Naive thymus-derived CD4-positive, alpha-beta T cell (primary cell): ENCODE measurements at regions not wholly inside any gene's neighbourhood (a gene's known extent, or its start where the extent isn't known, plus 50 kb on each side); places are given as distances from the start of the nearest gene placed in this dataset.
"Not testable (repeated sequence)": the region's sequence is repeated elsewhere in the genome, so short reads cannot be mapped to it uniquely, and the experiment has no call there.

Experiments
- ATAC-seq: fragments of 150-1000 bp; cut with Tn5 transposase; 2 replicates; pipeline ENCODE4 v1.10.0; 2021; ENCODE audit warnings: mild to moderate bottlenecking, moderate library complexity
- CTCF ChIA-PET: fragments of 350-600 bp; sonication (Branson Sonifier 250); formaldehyde crosslinking; loops from one replicate; lab custom pipeline; 2021; ENCODE audit warnings: antibody characterized with exemption; lab: Charles Lee
- POLR2A ChIA-PET: fragments of 350-600 bp; sonication (Branson Sonifier 250); formaldehyde crosslinking; loops from one replicate; lab custom pipeline; 2021; ENCODE audit warnings: antibody characterized with exemption, inconsistent platforms; lab: Charles Lee
- DNase-seq, 9 donors: peaks; one replicate each; pipeline versions ENCODE4 v3.0.0 to v3.0.0-alpha.2; 2020 to 2022; ENCODE audit warnings: mixed read lengths in 1 of 9
- H3K27ac ChIP-seq: one replicate; pipeline ENCODE4 v1.7.0; 2013; ENCODE audit warnings: mild to moderate bottlenecking, low read depth, low read length, moderate library complexity
- H3K27me3 ChIP-seq, 2 donors: one replicate each; pipeline ENCODE4 v1.7.0; 2013; ENCODE audit warnings: low read length in 2 of 2, mild to moderate bottlenecking in 2 of 2, moderate library complexity in 2 of 2; ENCODE audit not compliant: control insufficient read depth in 2 of 2, insufficient read depth in 2 of 2
- H3K36me3 ChIP-seq, 3 experiments: 1 replicate in 2 of 3; 2 replicates in 1 of 3; pipeline ENCODE4 v1.7.0; 2013; ENCODE audit warnings: low read length in 3 of 3, mild to moderate bottlenecking in 3 of 3, moderate library complexity in 1 of 3; ENCODE audit not compliant: insufficient read depth in 3 of 3, control insufficient read depth in 2 of 3
- H3K4me1 ChIP-seq, 2 donors: one replicate each; pipeline ENCODE4 v1.7.0; 2013; ENCODE audit warnings: low read length in 2 of 2, mild to moderate bottlenecking in 2 of 2, moderate library complexity in 1 of 2; ENCODE audit not compliant: control insufficient read depth in 2 of 2, insufficient read depth in 2 of 2
- H3K4me3 ChIP-seq: 2 replicates; pipeline ENCODE4 v1.7.0; 2013; ENCODE audit warnings: mild to moderate bottlenecking, low read length
- H3K9me3 ChIP-seq, 3 experiments: 1 replicate in 2 of 3; 2 replicates in 1 of 3; pipeline ENCODE4 v1.7.0; 2013; ENCODE audit warnings: low read length in 3 of 3; ENCODE audit not compliant: control insufficient read depth in 2 of 3
- H3K27ac Mint-ChIP-seq, 9 donors: one replicate each; pipeline ENCODE4 v1.8.0; 2020 to 2022; ENCODE audit warnings: mixed read lengths in 9 of 9, mild to moderate bottlenecking in 8 of 9, moderate library complexity in 5 of 9, inconsistent platforms in 2 of 9
- H3K27me3 Mint-ChIP-seq, 5 donors: one replicate each; pipeline ENCODE4 v1.8.0; 2021 to 2022; ENCODE audit warnings: mixed read lengths in 5 of 5, mild to moderate bottlenecking in 1 of 5
- H3K36me3 Mint-ChIP-seq, 5 donors: one replicate each; pipeline ENCODE4 v1.8.0; 2020 to 2022; ENCODE audit warnings: mixed read lengths in 5 of 5, mild to moderate bottlenecking in 3 of 5, inconsistent platforms in 1 of 5
- H3K4me1 Mint-ChIP-seq, 7 donors: one replicate each; pipeline ENCODE4 v1.8.0; 2020 to 2022; ENCODE audit warnings: mixed read lengths in 7 of 7, mild to moderate bottlenecking in 3 of 7, inconsistent platforms in 1 of 7
- H3K4me3 Mint-ChIP-seq, 10 donors: one replicate each; pipeline ENCODE4 v1.8.0; 2020 to 2022; ENCODE audit warnings: mild to moderate bottlenecking in 10 of 10, mixed read lengths in 10 of 10, moderate library complexity in 6 of 10, inconsistent platforms in 2 of 10
- H3K9me3 Mint-ChIP-seq, 11 donors: one replicate each; pipeline ENCODE4 v1.8.0; 2020 to 2022; ENCODE audit warnings: mixed read lengths in 11 of 11, mild to moderate bottlenecking in 4 of 11, inconsistent platforms in 1 of 11, moderate library complexity in 1 of 11
- intact Hi-C, 2 donors: fragments of 100-400 bp; cut with micrococcal nuclease; formaldehyde crosslinking; loops; one replicate each; pipeline ENCODE4 v1.15.1; 2023

DNA sequence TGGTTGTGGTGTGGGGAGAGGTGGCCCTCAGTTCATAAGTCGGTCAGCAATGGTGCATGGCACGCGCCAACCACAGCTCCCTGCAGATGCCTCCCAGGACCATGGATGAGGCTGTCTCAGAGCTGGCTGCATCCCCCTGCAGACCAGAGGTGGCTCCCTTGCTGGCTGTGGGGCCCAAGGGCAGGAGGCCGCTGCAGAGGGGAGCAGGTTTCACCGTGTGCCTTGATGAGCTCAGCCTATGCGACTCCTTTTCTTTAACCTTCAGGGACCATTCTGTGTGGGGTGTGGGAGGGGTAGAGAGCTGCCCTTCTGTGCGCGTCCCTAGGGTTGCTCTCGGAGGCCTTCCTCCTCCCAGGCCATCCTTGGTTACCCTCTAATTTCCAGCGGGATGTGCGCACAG is 152.4 kb downstream of the ACTR3B start:
- H3K4me1 Mint-ChIP-seq = no peaks in the 10 kb centered on the region
- H3K27ac Mint-ChIP-seq = no peak overlapping the region
- no peak overlapping the region for H3K4me3 Mint-ChIP-seq
- Histone ChIP-seq H3K9me3 (no peaks in the 10 kb centered on the region), H3K27ac (no peak overlapping the region), H3K4me3 (no peak overlapping the region), H3K27me3 (no peaks in the 10 kb centered on the region), H3K4me1 (no peaks in the 10 kb centered on the region), H3K36me3 (no peaks in the 10 kb centered on the region)
- CTCF ChIA-PET = no interaction called here
- no peaks in the 10 kb centered on the region for H3K9me3 Mint-ChIP-seq
- H3K36me3 Mint-ChIP-seq = no peaks in the 10 kb centered on the region
- ATAC-seq = no peak
- POLR2A ChIA-PET = no interaction called here
- intact Hi-C loops = no loop called here
- H3K27me3 Mint-ChIP-seq = no peaks in the 10 kb centered on the region
- DNase-seq = no peak

GRCh38 chr7:152912511-152912910 is 153.0 kb downstream of the ACTR3B start:
- H3K4me1 ChIP-seq = no peaks in the 10 kb centered on the region
- no peak overlapping the region for H3K4me3 ChIP-seq
- POLR2A ChIA-PET = no interaction called here
- ATAC-seq = peak; percentile 22
- Mint-ChIP-seq H3K27me3 (no peaks in the 10 kb centered on the region), H3K9me3 (no peaks in the 10 kb centered on the region), H3K27ac (no peak overlapping the region), H3K4me1 (no peaks in the 10 kb centered on the region), H3K36me3 (no peaks in the 10 kb centered on the region), H3K4me3 (no peak overlapping the region)
- no peaks in the 10 kb centered on the region for H3K9me3 ChIP-seq
- CTCF ChIA-PET = no interaction called here
- no peaks in the 10 kb centered on the region for H3K36me3 ChIP-seq
- no peak for DNase-seq
- H3K27ac ChIP-seq = no peak overlapping the region
- intact Hi-C loops = no loop called here
- H3K27me3 ChIP-seq = no peaks in the 10 kb centered on the region

DNA sequence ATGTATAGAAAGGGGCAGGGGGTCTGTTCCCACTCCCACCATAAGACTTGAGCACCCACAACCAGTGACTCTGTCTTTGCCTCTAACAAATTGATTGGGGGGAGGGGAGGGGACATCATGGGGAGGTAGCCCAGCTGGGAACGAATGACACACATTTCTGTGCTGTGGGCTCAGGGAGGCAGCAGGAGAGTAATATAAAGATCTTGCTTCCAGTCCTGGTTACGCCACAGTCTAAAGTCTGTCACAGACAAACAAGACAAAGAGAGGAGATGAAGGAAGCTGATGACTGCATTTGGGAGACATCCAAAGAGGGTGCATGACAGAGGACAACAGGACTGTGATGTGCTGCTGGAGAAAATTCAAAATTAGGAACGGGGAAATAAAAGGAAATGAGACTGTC is 153.9 kb downstream of the ACTR3B start:
- POLR2A ChIA-PET = no interaction called here

DNA sequence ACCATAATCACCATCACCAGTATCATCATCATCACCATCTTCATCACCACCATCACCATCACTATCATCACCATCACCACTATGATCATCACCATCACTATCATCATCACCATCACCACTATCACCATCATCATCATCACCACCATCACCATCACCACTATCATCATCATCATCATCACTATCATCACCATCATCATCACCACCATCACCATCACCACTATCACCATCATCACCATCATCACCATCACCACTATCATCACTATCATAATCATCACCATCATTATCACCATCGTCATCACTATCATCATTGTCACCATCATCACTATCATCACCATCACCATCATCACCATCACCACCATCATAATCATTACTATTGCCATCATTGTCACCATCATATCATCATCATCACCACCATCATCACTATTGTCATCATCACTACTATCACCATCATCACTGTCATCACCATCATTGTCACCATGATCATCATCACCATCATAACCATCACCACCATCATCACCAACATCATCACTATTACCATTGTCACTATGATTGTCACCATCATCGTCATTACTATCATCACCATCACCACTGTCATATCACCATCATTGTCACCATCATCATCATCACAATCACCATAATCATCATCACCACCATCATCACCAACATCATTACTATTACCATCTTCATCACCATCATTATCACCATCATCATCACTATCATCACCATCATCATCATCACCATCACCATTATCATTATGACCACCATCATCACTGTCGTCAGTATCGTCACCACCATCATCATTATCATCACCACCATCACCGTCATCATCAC is 154.7 kb downstream of the ACTR3B start:
- no peak overlapping the region for H3K4me3 ChIP-seq
- ATAC-seq (no peak), DNase-seq (no peak)
- no peaks in the 10 kb centered on the region for H3K9me3 ChIP-seq
- Mint-ChIP-seq H3K27ac (no peak overlapping the region), H3K4me1 (no peaks in the 10 kb centered on the region), H3K4me3 (no peak overlapping the region), H3K36me3 (peaks cover 0 to 7% (median 0%) of the 10 kb centered on the region in 5 donors), H3K9me3 (peaks cover 0 to 8% (median 0%) of the 10 kb centered on the region in 11 donors), H3K27me3 (no peaks in the 10 kb centered on the region)
- no peak overlapping the region for H3K27ac ChIP-seq
- no peaks in the 10 kb centered on the region for H3K36me3 ChIP-seq
- ChIA-PET CTCF (no interaction called here), POLR2A (no interaction called here)
- intact Hi-C loops = no loop called here
- no peaks in the 10 kb centered on the region for H3K27me3 ChIP-seq
- H3K4me1 ChIP-seq = no peaks in the 10 kb centered on the region

More for the DNA sequence above, 153.9 kb downstream of the ACTR3B start:
- Mint-ChIP-seq H3K4me3 (no peak overlapping the region), H3K27me3 (no peaks in the 10 kb centered on the region), H3K4me1 (no peaks in the 10 kb centered on the region), H3K9me3 (peaks cover 0 to 8% (median 0%) of the 10 kb centered on the region in 11 donors), H3K36me3 (peaks cover 0 to 6% (median 0%) of the 10 kb centered on the region in 5 donors), H3K27ac (no peak overlapping the region)
- Histone ChIP-seq H3K4me3 (no peak overlapping the region), H3K9me3 (no peaks in the 10 kb centered on the region), H3K27me3 (no peaks in the 10 kb centered on the region), H3K36me3 (no peaks in the 10 kb centered on the region), H3K27ac (no peak overlapping the region), H3K4me1 (no peaks in the 10 kb centered on the region)
- intact Hi-C loops = no loop called here
- ATAC-seq (no peak), DNase-seq (no peak)
- CTCF ChIA-PET = no interaction called here

DNA sequence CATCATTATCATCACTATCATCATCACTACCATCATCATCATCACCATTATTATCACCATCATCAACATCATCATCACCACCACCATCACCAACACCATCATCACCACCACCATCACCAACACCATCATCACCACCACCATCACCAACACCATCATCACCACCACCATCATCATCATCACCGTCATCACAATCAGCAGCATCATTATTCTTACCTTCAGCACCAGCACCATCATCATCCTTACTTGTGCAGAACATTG is 155.2 kb downstream of the ACTR3B start:
- H3K36me3 ChIP-seq, H3K27me3 ChIP-seq, H3K4me1 Mint-ChIP-seq, H3K27ac ChIP-seq, H3K9me3 ChIP-seq, intact Hi-C loops, H3K4me1 ChIP-seq, H3K27ac Mint-ChIP-seq, H3K9me3 Mint-ChIP-seq, ATAC-seq, DNase-seq, CTCF ChIA-PET, H3K27me3 Mint-ChIP-seq, H3K36me3 Mint-ChIP-seq, POLR2A ChIA-PET, H3K4me3 ChIP-seq, H3K4me3 Mint-ChIP-seq: not testable (repeated sequence)

GRCh38 chr7:152922318-152923081 is 162.9 kb downstream of the ACTR3B start:
- peaks cover 0 to 34% (median 13%) of the 10 kb centered on the region in 11 donors for H3K9me3 Mint-ChIP-seq
- H3K27ac ChIP-seq = no peak overlapping the region
- ATAC-seq = no peak
- H3K27ac Mint-ChIP-seq = no peak overlapping the region
- peaks cover 0 to 6% (median 2%) of the 10 kb centered on the region in 7 donors for H3K4me1 Mint-ChIP-seq
- intact Hi-C loops = no loop called here
- no peak for DNase-seq
- H3K4me3 ChIP-seq = no peak overlapping the region
- H3K4me1 ChIP-seq = no peaks in the 10 kb centered on the region
- ChIA-PET CTCF (no interaction called here), POLR2A (no interaction called here)
- H3K36me3 ChIP-seq = no peaks in the 10 kb centered on the region
- peaks cover 0 to 20% (median 5%) of the 10 kb centered on the region in 5 donors for H3K36me3 Mint-ChIP-seq
- H3K9me3 ChIP-seq = peaks cover 0 to 10% (median 0%) of the 10 kb centered on the region in 3 experiments
- H3K4me3 Mint-ChIP-seq = no peak overlapping the region
- H3K27me3 Mint-ChIP-seq = peaks cover 25 to 45% (median 38%) of the 10 kb centered on the region in 5 donors
- H3K27me3 ChIP-seq = no peaks in the 10 kb centered on the region
